ENCODE measurements at regions not wholly inside any gene's neighbourhood (a gene's known extent, or its start where the extent isn't known, plus 50 kb on each side); places are given as distances from the start of the nearest gene placed in this dataset.

- Histone ChIP-seq H2AFZ (ENCODE audit: control insufficient read depth, low read depth, low read length) (no peak overlapping the region), H3K79me2 (ENCODE audit: control insufficient read depth, insufficient read depth, low read length) (no peaks in the 10 kb centered on the region), H3K9me3 (replicated peaks; ENCODE audit: control insufficient read depth, insufficient read depth, low read length) (no peaks in the 10 kb centered on the region), H3K27ac (ENCODE audit: control insufficient read depth, insufficient read depth) (no peak overlapping the region), H3K27me3 (replicated peaks in 1 of 2; ENCODE audit: control insufficient read depth in 2 of 2, insufficient read depth in 2 of 2, low read length in 1 of 2) (0 out of 4 replicates have a peak, but pooled peaks cover 0 to 2% of the 10 kb centered on the region in 2 experiments), H3K4me1 (ENCODE audit: control insufficient read depth, insufficient read depth, low read length) (no peaks in the 10 kb centered on the region), H3K9ac (ENCODE audit: control insufficient read depth, insufficient read depth, low read length) (no peak overlapping the region), H3K4me2 (ENCODE audit: control insufficient read depth, insufficient read depth) (no peak overlapping the region), H3K36me3 (ENCODE audit: control insufficient read depth in 2 of 2, insufficient read depth in 2 of 2, low read length in 1 of 2) (no peaks in the 10 kb centered on the region), H4K20me1 (ENCODE audit: control insufficient read depth, insufficient read depth) (no peaks in the 10 kb centered on the region), H3K4me3 (no peak overlapping the region)
- in situ Hi-C loops (cut with MboI), result no loop called here
- ATAC-seq (no peak), FAIRE-seq (no peak), DNase-seq (ENCODE audit: low read depth, low spot score) (no peak)
- CTCF ChIA-PET, result no interaction called here
- intact Hi-C loops (cut with micrococcal nuclease; ENCODE audit: unreplicated experiment), result no loop called here
- SMC1A ChIA-PET (ENCODE audit: uncharacterized antibody, unreplicated experiment), result no interaction called here
- WGBS (ENCODE audit: insufficient coverage, insufficient replicate concordance, low lambda C conversion rate, missing lambda C conversion rate), result 9% methylated on average over 2 of the region's 2 CpGs
- POLR2A ChIA-PET, result no interaction called here
- BruUV-seq (replicated peaks), result no TSS peak
- RAD21 ChIA-PET (ENCODE audit: unreplicated experiment), result no interaction called here
- TF ChIP-seq CHD1 (IDR thresholded peaks at IDR 0.05; ENCODE audit: low read depth, low read length), result no peak
- no peak for TF ChIP-seq TCF3 (IDR thresholded peaks at IDR 0.05; ENCODE audit: borderline replicate concordance, insufficient read depth, low read depth, low read length)
- TF ChIP-seq MXI1 (IDR thresholded peaks at IDR 0.05; ENCODE audit: low read depth, low read length), result no peak
- TF ChIP-seq ATF2 (IDR thresholded peaks at IDR 0.05; ENCODE audit: low read length), result no peak
- no peak for TF ChIP-seq ZBTB40 (IDR thresholded peaks at IDR 0.05; ENCODE audit: borderline replicate concordance)
- TF ChIP-seq ZNF687 (IDR thresholded peaks at IDR 0.05), result no peak
- TF ChIP-seq ZBTB11 (CRISPR knock-in tag; IDR thresholded peaks at IDR 0.05), result no peak
- no peak for TF ChIP-seq NBN (IDR thresholded peaks at IDR 0.05)
- TF ChIP-seq KAT2A (conservative IDR thresholded peaks at IDR 0.05; ENCODE audit: control insufficient read depth, low read depth, low read length), result no peak
- TF ChIP-seq HDAC6 (IDR thresholded peaks at IDR 0.05; ENCODE audit: unreplicated experiment), result no peak
- no peak for TF ChIP-seq ATF3 (IDR thresholded peaks at IDR 0.05; ENCODE audit: borderline replicate concordance, extremely low read depth, low read depth, low read length)
Observed at GRCh38 chr3:36656873-36657272, 107.5 kb downstream of the DCLK3 start.

Measured in GM12878 (cell line).